ENCODE measurements at regions not wholly inside any gene's neighbourhood (a gene's known extent, or its start where the extent isn't known, plus 50 kb on each side); places are given as distances from the start of the nearest gene placed in this dataset.

DNA sequence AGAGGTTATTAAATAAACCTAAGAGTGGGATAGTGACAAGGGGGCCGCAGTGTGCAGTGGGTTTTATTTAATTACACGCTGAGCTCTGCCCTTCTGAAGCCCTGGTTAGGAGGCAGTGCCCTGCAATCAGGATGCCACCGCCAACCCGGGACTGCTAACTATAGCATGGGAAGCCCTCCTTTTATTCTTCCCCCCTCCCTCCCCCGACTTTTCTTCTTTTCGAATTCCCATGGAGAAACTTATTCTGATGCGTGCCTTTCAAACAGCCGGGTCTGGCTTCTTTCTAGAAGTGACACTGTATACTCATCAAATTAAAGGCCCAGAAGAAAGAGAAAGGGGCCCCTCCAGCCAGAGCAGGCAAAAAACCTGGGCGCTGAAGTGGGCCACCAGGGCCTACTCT is 91.3 kb upstream of the ANO1 start:
- BruUV-seq (replicated peaks): no TSS peak
- H3K4me1 Mint-ChIP-seq (ENCODE audit: low read depth, unreplicated experiment): peaks cover 20% of the 10 kb centered on the region
- peaks cover 49% of the 10 kb centered on the region for H3K27me3 Mint-ChIP-seq (ENCODE audit: unreplicated experiment)
- H3K27ac Mint-ChIP-seq (ENCODE audit: unreplicated experiment): no peak overlapping the region
- H3K36me3 Mint-ChIP-seq (ENCODE audit: insufficient read depth, unreplicated experiment): no peaks in the 10 kb centered on the region
- no peaks in the 10 kb centered on the region for H3K9me3 Mint-ChIP-seq (ENCODE audit: low read depth, unreplicated experiment)
- TF ChIP-seq, protein P1, sequence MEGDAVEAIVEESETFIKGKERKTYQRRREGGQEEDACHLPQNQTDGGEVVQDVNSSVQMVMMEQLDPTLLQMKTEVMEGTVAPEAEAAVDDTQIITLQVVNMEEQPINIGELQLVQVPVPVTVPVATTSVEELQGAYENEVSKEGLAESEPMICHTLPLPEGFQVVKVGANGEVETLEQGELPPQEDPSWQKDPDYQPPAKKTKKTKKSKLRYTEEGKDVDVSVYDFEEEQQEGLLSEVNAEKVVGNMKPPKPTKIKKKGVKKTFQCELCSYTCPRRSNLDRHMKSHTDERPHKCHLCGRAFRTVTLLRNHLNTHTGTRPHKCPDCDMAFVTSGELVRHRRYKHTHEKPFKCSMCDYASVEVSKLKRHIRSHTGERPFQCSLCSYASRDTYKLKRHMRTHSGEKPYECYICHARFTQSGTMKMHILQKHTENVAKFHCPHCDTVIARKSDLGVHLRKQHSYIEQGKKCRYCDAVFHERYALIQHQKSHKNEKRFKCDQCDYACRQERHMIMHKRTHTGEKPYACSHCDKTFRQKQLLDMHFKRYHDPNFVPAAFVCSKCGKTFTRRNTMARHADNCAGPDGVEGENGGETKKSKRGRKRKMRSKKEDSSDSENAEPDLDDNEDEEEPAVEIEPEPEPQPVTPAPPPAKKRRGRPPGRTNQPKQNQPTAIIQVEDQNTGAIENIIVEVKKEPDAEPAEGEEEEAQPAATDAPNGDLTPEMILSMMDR (IDR thresholded peaks at IDR 0.05; ENCODE audit: unreplicated experiment): no peak
- CTCF ChIA-PET: no interaction called here
- no peak for DNase-seq
- no peak overlapping the region for H3K4me3 Mint-ChIP-seq (ENCODE audit: low read depth, unreplicated experiment)
- intact Hi-C loops (cut with micrococcal nuclease; ENCODE audit: unreplicated experiment): no loop called here

DNA sequence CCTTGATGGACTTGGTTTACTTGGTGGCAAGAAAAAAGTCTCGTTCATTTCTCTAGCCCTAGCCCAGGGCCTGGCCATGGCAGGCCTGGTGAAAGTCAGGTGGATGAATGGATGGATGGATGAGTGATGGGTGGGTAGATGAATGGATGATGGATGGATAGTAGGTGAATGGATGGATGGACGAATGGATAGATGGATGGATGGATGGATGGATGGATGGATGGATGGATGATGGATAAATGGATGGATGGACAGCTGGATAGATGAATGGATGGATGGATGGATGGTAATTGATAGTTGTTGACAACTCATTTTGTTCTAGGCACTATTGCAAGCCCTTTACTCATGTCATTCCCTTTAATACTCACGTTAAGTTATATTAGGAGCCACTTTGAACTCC is 86.1 kb upstream of the ANO1 start:
- CTCF ChIA-PET: no interaction called here
- TF ChIP-seq, protein P1 (IDR thresholded peaks at IDR 0.05; ENCODE audit: unreplicated experiment): no peak
- no peak for DNase-seq
- H3K9me3 Mint-ChIP-seq (ENCODE audit: low read depth, unreplicated experiment): peaks cover 3% of the 10 kb centered on the region
- peaks cover 35% of the 10 kb centered on the region for H3K4me1 Mint-ChIP-seq (ENCODE audit: low read depth, unreplicated experiment)
- no peak overlapping the region for H3K27ac Mint-ChIP-seq (ENCODE audit: unreplicated experiment)
- H3K4me3 Mint-ChIP-seq (ENCODE audit: low read depth, unreplicated experiment): no peak overlapping the region
- intact Hi-C loops (cut with micrococcal nuclease; ENCODE audit: unreplicated experiment): no loop called here
- peaks cover 14% of the 10 kb centered on the region for H3K27me3 Mint-ChIP-seq (ENCODE audit: unreplicated experiment)
- no TSS peak for BruUV-seq (replicated peaks)
- no peaks in the 10 kb centered on the region for H3K36me3 Mint-ChIP-seq (ENCODE audit: insufficient read depth, unreplicated experiment)

DNA sequence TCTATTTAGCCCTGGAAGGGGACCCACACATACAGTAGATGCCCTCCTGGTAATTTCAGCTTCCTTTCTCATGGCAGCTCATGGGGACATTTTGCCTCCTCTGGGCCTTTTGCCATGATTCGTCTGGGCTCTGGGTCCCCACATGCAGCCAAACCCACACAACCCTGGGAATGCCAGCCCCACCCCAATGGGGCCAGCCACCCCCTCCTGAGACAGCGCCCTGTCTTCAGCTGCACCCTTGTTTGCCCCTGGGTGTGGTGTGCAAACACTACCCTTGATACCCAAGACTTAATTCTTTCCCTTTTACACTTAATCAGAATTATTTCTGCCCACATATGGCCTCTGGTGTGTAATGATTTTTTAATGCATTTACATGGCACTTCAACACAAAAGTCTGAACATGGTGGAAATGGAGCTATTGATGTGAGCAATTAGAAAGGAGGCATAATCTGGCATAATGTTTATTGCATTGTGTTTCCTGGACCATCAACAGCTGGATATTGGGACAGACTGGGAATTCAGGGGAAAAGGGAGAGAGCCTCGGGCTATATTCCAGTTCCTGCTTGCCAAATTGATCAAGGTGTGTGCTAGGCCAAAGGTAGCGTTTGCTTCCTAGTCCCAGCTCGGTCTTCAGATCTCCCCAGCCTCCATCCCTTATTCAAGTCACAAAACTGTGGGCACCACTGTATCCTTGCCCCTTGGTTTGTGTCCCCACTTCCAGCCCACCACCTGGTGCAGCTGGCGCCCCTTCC is 85.0 kb upstream of the ANO1 start:
- Mint-ChIP-seq H3K27me3 (ENCODE audit: unreplicated experiment) (peaks cover 3% of the 10 kb centered on the region), H3K4me1 (ENCODE audit: low read depth, unreplicated experiment) (peaks cover 39% of the 10 kb centered on the region), H3K4me3 (ENCODE audit: low read depth, unreplicated experiment) (no peak overlapping the region), H3K9me3 (ENCODE audit: low read depth, unreplicated experiment) (peaks cover 3% of the 10 kb centered on the region), H3K27ac (ENCODE audit: unreplicated experiment) (no peak overlapping the region), H3K36me3 (ENCODE audit: insufficient read depth, unreplicated experiment) (no peaks in the 10 kb centered on the region)
- CTCF ChIA-PET: interaction anchor here (1.0 kb wide), 1 partner anchor 74 kb away, joined by 3 read pairs; no protein-coding TSS in a partner anchor
- BruUV-seq (replicated peaks): no TSS peak
- TF ChIP-seq, protein P1 (IDR thresholded peaks at IDR 0.05; ENCODE audit: unreplicated experiment): no peak
- intact Hi-C loops (cut with micrococcal nuclease; ENCODE audit: unreplicated experiment): no loop called here
- DNase-seq: no peak

DNA sequence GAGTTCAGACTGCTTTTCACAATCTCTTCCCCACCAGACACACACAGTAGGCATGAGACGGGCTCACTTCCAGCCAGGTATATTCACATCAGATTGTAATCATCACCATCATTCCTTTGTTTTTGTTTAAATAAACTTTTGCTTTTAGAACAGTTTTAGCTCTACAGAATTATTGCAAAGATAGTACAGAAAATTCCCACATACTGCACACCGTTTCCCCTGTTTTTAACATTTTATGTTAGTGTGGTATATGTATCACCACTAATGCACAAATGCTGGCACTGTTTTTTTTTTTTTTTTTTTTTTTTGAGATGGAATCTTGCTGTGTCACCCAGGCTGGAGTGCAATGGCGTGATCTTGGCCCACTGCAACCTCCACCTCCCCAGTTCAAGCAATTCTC is 83.3 kb upstream of the ANO1 start:
- Mint-ChIP-seq H3K27me3 (ENCODE audit: unreplicated experiment) (no peaks in the 10 kb centered on the region), H3K9me3 (ENCODE audit: low read depth, unreplicated experiment) (peaks cover 3% of the 10 kb centered on the region), H3K36me3 (ENCODE audit: insufficient read depth, unreplicated experiment) (no peaks in the 10 kb centered on the region), H3K27ac (ENCODE audit: unreplicated experiment) (no peak overlapping the region), H3K4me1 (ENCODE audit: low read depth, unreplicated experiment) (peaks cover 46% of the 10 kb centered on the region), H3K4me3 (ENCODE audit: low read depth, unreplicated experiment) (no peak overlapping the region)
- no TSS peak for BruUV-seq (replicated peaks)
- CTCF ChIA-PET: no interaction called here
- intact Hi-C loops (cut with micrococcal nuclease; ENCODE audit: unreplicated experiment): no loop called here
- DNase-seq: no peak
- TF ChIP-seq, protein P1 (IDR thresholded peaks at IDR 0.05; ENCODE audit: unreplicated experiment): no peak
